Glutamatergic neuron (in vitro differentiated cells): ENCODE measurements at regions not wholly inside any gene's neighbourhood (a gene's known extent, or its start where the extent isn't known, plus 50 kb on each side); places are given as distances from the start of the nearest gene placed in this dataset.
"Not testable (repeated sequence)": the region's sequence is repeated elsewhere in the genome, so short reads cannot be mapped to it uniquely, and the experiment has no call there.

Experiments used
- DNase-seq: peaks from one replicate; pipeline ENCODE4 v3.0.0; 2022
- H3K27ac Mint-ChIP-seq: one replicate; pipeline ENCODE4 v1.8.0; 2020; ENCODE audit warnings: mild to moderate bottlenecking, mixed read lengths, inconsistent platforms; ENCODE audit not compliant: unreplicated experiment
- H3K27me3 Mint-ChIP-seq: one replicate; pipeline ENCODE4 v1.8.0; 2020; ENCODE audit warnings: mild to moderate bottlenecking, moderate library complexity, mixed read lengths, inconsistent platforms; ENCODE audit not compliant: unreplicated experiment
- H3K36me3 Mint-ChIP-seq: one replicate; pipeline ENCODE4 v1.8.0; 2020; ENCODE audit warnings: mild to moderate bottlenecking, mixed read lengths, inconsistent platforms; ENCODE audit not compliant: unreplicated experiment
- H3K4me1 Mint-ChIP-seq: one replicate; pipeline ENCODE4 v1.8.0; 2020; ENCODE audit warnings: mild to moderate bottlenecking, low read depth, mixed read lengths, inconsistent platforms; ENCODE audit not compliant: unreplicated experiment
- H3K4me3 Mint-ChIP-seq: one replicate; pipeline ENCODE4 v1.8.0; 2020; ENCODE audit warnings: mild to moderate bottlenecking, mixed read lengths, inconsistent platforms; ENCODE audit not compliant: unreplicated experiment
- H3K9me3 Mint-ChIP-seq: one replicate; pipeline ENCODE4 v1.8.0; 2020; ENCODE audit warnings: mild to moderate bottlenecking, moderate library complexity, mixed read lengths, inconsistent platforms; ENCODE audit not compliant: unreplicated experiment
- CTCF ChIP-seq: fragments of 200-600 bp; sonication (generic); IDR thresholded peaks from one replicate; pipeline ENCODE4 v1.5.0; 2021; ENCODE audit not compliant: partially characterized antibody, unreplicated experiment

- Mint-ChIP-seq H3K9me3 (peaks cover 3% of the 10 kb centered on the region), H3K27ac (no peak overlapping the region), H3K27me3 (peaks cover 6% of the 10 kb centered on the region), H3K4me1 (no peaks in the 10 kb centered on the region), H3K4me3 (no peak overlapping the region), H3K36me3 (no peaks in the 10 kb centered on the region)
- no peak for DNase-seq
- TF ChIP-seq CTCF, result no peak
Observed at GRCh38 chr10:70987396-70988130, 99.2 kb upstream of the PCBD1 start.

GRCh38 chr10:70990156-70990555 is 101.8 kb upstream of the PCBD1 start:
- H3K9me3 Mint-ChIP-seq, H3K27me3 Mint-ChIP-seq, DNase-seq, H3K4me3 Mint-ChIP-seq, H3K4me1 Mint-ChIP-seq, H3K36me3 Mint-ChIP-seq, H3K27ac Mint-ChIP-seq: not testable (repeated sequence)

- no peak for DNase-seq
- H3K36me3 Mint-ChIP-seq, result no peaks in the 10 kb centered on the region
Observed at GRCh38 chr10:70990681-70991080, 102.3 kb upstream of the PCBD1 start.

GRCh38 chr10:70991140-70992124 is 103.1 kb upstream of the PCBD1 start:
- Mint-ChIP-seq H3K27ac (no peak overlapping the region), H3K9me3 (peaks cover 3% of the 10 kb centered on the region), H3K36me3 (no peaks in the 10 kb centered on the region), H3K4me3 (no peak overlapping the region), H3K4me1 (no peaks in the 10 kb centered on the region), H3K27me3 (peaks cover 7% of the 10 kb centered on the region)
- no peak for TF ChIP-seq CTCF
- no peak for DNase-seq

More at GRCh38 chr10:70990681-70991080, 102.3 kb upstream of the PCBD1 start:
- no peak for TF ChIP-seq CTCF
- Mint-ChIP-seq H3K27me3 (peaks cover 4% of the 10 kb centered on the region), H3K4me3 (no peak overlapping the region), H3K4me1 (no peaks in the 10 kb centered on the region), H3K9me3 (peaks cover 1% of the 10 kb centered on the region), H3K27ac (no peak overlapping the region)

GRCh38 chr10:70992436-70992835 is 104.1 kb upstream of the PCBD1 start:
- H3K4me1 Mint-ChIP-seq, result no peaks in the 10 kb centered on the region
- H3K36me3 Mint-ChIP-seq, result no peaks in the 10 kb centered on the region
- H3K4me3 Mint-ChIP-seq, result no peak overlapping the region
- no peak for DNase-seq
- H3K9me3 Mint-ChIP-seq, result peaks cover 2% of the 10 kb centered on the region
- no peak for TF ChIP-seq CTCF
- H3K27me3 Mint-ChIP-seq, result peaks cover 7% of the 10 kb centered on the region
- no peak overlapping the region for H3K27ac Mint-ChIP-seq
